ENCODE measurements at regions not wholly inside any gene's neighbourhood (a gene's known extent, or its start where the extent isn't known, plus 50 kb on each side); places are given as distances from the start of the nearest gene placed in this dataset.

GRCh38 chr3:74370342-74370741, 244.1 kb downstream of the CNTN3 start:
- no peaks in the 10 kb centered on the region for H3K27me3 ChIP-seq (ENCODE audit: control insufficient read depth in 3 of 3, insufficient read depth in 3 of 3, low read length in 2 of 3)
- TF ChIP-seq CTCF (IDR thresholded peaks at IDR 0.05; ENCODE audit: control extremely low read depth, extremely low read depth): no peak
- H3K4me3 ChIP-seq: no peak overlapping the region
- H3K9me3 ChIP-seq (ENCODE audit: control insufficient read depth in 4 of 4, insufficient read depth in 3 of 4, low read length in 3 of 4): no peaks in the 10 kb centered on the region
- WGBS, 2 donors: 95 to 97% methylated on average over 2 of the region's 2 CpGs
- no peak for ATAC-seq (ENCODE audit: insufficient read depth, low FRiP score)
- no peak overlapping the region for H3K9ac ChIP-seq (ENCODE audit: insufficient read depth in 1 of 2, low read length in 2 of 2)
- no peak for DNase-seq
- no peaks in the 10 kb centered on the region for H3K36me3 ChIP-seq (ENCODE audit: control insufficient read depth in 4 of 4, insufficient read depth in 4 of 4, low read length in 4 of 4)
- H3K27ac ChIP-seq (ENCODE audit: low read depth in 1 of 2, low read length in 1 of 2): no peak overlapping the region
- no peaks in the 10 kb centered on the region for H3K4me1 ChIP-seq (ENCODE audit: control insufficient read depth in 5 of 5, insufficient read depth in 5 of 5, low read length in 5 of 5)

GRCh38 chr3:74366331-74366730, 248.1 kb downstream of the CNTN3 start:
- ATAC-seq (ENCODE audit: insufficient read depth, low FRiP score) (no peak), DNase-seq (peak in 1 of 3 donors; percentile 32)
- Histone ChIP-seq H3K9ac (ENCODE audit: insufficient read depth in 1 of 2, low read length in 2 of 2) (no peak overlapping the region), H3K27ac (ENCODE audit: low read depth in 1 of 2, low read length in 1 of 2) (no peak overlapping the region), H3K4me1 (ENCODE audit: control insufficient read depth in 5 of 5, insufficient read depth in 5 of 5, low read length in 5 of 5) (peaks cover 0 to 7% (median 0%) of the 10 kb centered on the region in 5 donors), H3K9me3 (ENCODE audit: control insufficient read depth in 4 of 4, insufficient read depth in 3 of 4, low read length in 3 of 4) (no peaks in the 10 kb centered on the region), H3K4me3 (no peak overlapping the region), H3K27me3 (ENCODE audit: control insufficient read depth in 3 of 3, insufficient read depth in 3 of 3, low read length in 2 of 3) (no peaks in the 10 kb centered on the region), H3K36me3 (ENCODE audit: control insufficient read depth in 4 of 4, insufficient read depth in 4 of 4, low read length in 4 of 4) (peaks cover 0 to 6% (median 0%) of the 10 kb centered on the region in 4 donors)
- 89 to 92% methylated on average over 1 of the region's 1 CpG for WGBS, 2 donors
- TF ChIP-seq CTCF (IDR thresholded peaks at IDR 0.05; ENCODE audit: control extremely low read depth, extremely low read depth): no peak

GRCh38 chr3:74363346-74363745, 251.1 kb downstream of the CNTN3 start:
- DNase-seq: peak in 2 of 3 donors; percentile 35 to 54
- Histone ChIP-seq H3K36me3 (ENCODE audit: control insufficient read depth in 4 of 4, insufficient read depth in 4 of 4, low read length in 4 of 4) (peaks cover 0 to 11% (median 0%) of the 10 kb centered on the region in 4 donors), H3K4me3 (no peak overlapping the region), H3K9ac (ENCODE audit: insufficient read depth in 1 of 2, low read length in 2 of 2) (no peak overlapping the region), H3K27ac (ENCODE audit: low read depth in 1 of 2, low read length in 1 of 2) (no peak overlapping the region), H3K27me3 (ENCODE audit: control insufficient read depth in 3 of 3, insufficient read depth in 3 of 3, low read length in 2 of 3) (no peaks in the 10 kb centered on the region), H3K4me1 (ENCODE audit: control insufficient read depth in 5 of 5, insufficient read depth in 5 of 5, low read length in 5 of 5) (peaks cover 0 to 7% (median 0%) of the 10 kb centered on the region in 5 donors), H3K9me3 (ENCODE audit: control insufficient read depth in 4 of 4, insufficient read depth in 3 of 4, low read length in 3 of 4) (peaks cover 0 to 2% (median 0%) of the 10 kb centered on the region in 4 donors)
- 79 to 80% methylated on average over 1 of the region's 1 CpG for WGBS, 2 donors
- no peak for ATAC-seq (ENCODE audit: insufficient read depth, low FRiP score)
- no peak for TF ChIP-seq CTCF (IDR thresholded peaks at IDR 0.05; ENCODE audit: control extremely low read depth, extremely low read depth)

GRCh38 chr3:74360406-74360805, 254.1 kb downstream of the CNTN3 start:
- H3K36me3 ChIP-seq (ENCODE audit: control insufficient read depth in 4 of 4, insufficient read depth in 4 of 4, low read length in 4 of 4): peaks cover 0 to 16% (median 0%) of the 10 kb centered on the region in 4 donors
- H3K27ac ChIP-seq (ENCODE audit: low read depth in 1 of 2, low read length in 1 of 2): no peak overlapping the region
- peaks cover 0 to 2% (median 0%) of the 10 kb centered on the region in 4 donors for H3K9me3 ChIP-seq (ENCODE audit: control insufficient read depth in 4 of 4, insufficient read depth in 3 of 4, low read length in 3 of 4)
- no peak overlapping the region for H3K9ac ChIP-seq (ENCODE audit: insufficient read depth in 1 of 2, low read length in 2 of 2)
- DNase-seq (no peak), ATAC-seq (ENCODE audit: insufficient read depth, low FRiP score) (no peak)
- H3K4me1 ChIP-seq (ENCODE audit: control insufficient read depth in 5 of 5, insufficient read depth in 5 of 5, low read length in 5 of 5): peaks cover 0 to 11% (median 0%) of the 10 kb centered on the region in 5 donors
- H3K27me3 ChIP-seq (ENCODE audit: control insufficient read depth in 3 of 3, insufficient read depth in 3 of 3, low read length in 2 of 3): no peaks in the 10 kb centered on the region
- no peak overlapping the region for H3K4me3 ChIP-seq
- no peak for TF ChIP-seq CTCF (IDR thresholded peaks at IDR 0.05; ENCODE audit: control extremely low read depth, extremely low read depth)

All from lung (tissue), 11 donors.